Putamen (tissue), 1 donor: ENCODE measurements at regions not wholly inside any gene's neighbourhood (a gene's known extent, or its start where the extent isn't known, plus 50 kb on each side); places are given as distances from the start of the nearest gene placed in this dataset.
"Not testable (repeated sequence)": the region's sequence is repeated elsewhere in the genome, so short reads cannot be mapped to it uniquely, and the experiment has no call there.

Experiments used
- DNase-seq: peaks from one replicate; pipeline ENCODE4 v3.0.0-alpha.2; 2016; ENCODE audit warnings: low spot score

GRCh38 chr3:66633402-66634381 lies 132.9 kb upstream of the LRIG1 start:
- DNase-seq, result no peak

- DNase-seq, result no peak
Observed at GRCh38 chr3:66638717-66639116, 137.9 kb upstream of the LRIG1 start.

DNA sequence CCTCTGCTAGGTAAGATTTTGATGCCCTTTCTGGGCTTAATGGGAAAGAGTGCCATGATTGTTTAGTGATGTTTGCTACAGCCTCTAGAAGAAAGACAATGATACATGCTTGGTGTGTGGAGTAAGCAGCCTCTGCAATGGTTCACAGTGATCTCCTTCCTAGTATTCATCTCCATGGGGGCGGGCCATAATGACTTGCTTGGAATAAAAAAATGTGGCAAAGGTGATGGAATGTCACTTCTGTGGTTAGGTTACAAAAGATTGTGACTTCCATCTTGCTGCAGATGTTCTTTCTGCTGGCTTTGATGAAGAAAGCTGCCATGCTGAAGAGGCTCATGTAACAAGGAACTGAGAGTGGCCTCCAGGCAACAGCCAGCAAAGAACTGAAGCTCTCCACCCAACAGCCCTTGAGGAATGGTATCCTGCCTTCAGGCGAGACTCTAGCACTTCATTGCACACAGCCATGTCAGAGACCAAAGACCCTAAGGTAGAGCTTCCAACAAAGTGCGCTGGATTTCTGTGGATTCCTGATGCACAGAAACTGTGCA lies 139.1 kb upstream of the LRIG1 start:
- DNase-seq, result no peak

DNA sequence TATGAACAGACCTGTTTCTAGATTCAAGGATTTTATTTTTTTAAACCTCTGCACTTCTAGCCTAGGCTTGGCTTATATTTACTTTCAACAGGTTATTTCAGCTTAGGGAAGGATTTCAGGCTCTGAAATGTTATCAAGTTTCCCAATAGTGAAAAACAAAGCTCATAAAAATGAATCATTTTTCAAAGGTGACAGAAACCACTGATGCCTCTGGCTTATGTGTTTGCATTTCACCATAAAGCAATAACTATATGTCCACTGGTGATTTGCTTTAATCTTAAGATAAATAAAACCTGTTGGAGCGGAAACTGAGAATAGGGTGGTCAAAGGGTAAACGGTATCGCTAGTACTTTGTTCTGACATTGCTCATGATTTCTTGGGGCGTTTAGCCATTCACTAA lies 141.2 kb upstream of the LRIG1 start:
- no peak for DNase-seq

- DNase-seq, result no peak
Observed at GRCh38 chr3:66642484-66642883, 141.7 kb upstream of the LRIG1 start.

- DNase-seq, result no peak
Observed at GRCh38 chr3:66644549-66644948, 143.7 kb upstream of the LRIG1 start.

DNA sequence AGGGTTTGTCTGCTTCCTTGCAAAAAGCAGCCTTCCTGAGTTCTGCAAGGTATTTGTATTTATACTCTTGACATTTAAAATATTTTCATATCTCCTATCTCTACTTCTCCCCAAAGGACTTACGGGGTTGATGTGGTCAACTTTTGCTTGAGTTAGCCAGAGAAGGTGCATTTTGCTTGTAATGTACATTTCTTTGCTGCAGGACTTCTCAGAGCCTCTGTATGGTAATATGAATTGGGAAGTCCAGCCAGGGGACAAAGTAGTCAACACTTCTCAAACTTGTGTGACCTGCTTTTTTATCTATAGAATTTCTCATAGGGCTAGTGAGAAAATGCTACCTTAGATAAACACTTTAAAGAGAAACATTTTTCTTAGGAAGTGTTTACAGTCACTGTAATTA lies 148.2 kb upstream of the LRIG1 start:
- DNase-seq, result no peak

DNA sequence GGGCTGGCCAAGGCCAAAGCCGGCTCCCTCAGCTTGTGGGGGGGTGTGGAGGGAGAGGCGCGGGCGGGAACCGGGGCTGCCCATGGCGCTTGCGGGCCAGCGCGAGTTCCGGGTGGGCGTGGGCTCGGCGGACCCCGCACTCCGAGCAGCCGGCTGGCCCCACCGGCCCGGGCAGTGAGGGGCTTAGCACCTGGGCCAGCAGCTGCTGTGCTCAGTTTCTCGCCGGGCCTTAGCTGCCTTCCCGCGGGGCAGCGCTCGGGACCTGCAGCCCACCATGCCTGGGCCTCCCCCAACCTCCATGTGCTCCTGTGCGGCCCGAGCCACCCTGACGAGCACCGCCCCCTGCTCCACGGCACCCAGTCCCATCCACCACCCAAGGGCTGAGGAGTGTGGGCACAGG lies 150.7 kb upstream of the LRIG1 start:
- not testable (repeated sequence) for DNase-seq

- not testable (repeated sequence) for DNase-seq
Observed at GRCh38 chr3:66652100-66652499, 151.3 kb upstream of the LRIG1 start.

GRCh38 chr3:66655044-66655443 lies 154.2 kb upstream of the LRIG1 start:
- DNase-seq, result no peak

DNA sequence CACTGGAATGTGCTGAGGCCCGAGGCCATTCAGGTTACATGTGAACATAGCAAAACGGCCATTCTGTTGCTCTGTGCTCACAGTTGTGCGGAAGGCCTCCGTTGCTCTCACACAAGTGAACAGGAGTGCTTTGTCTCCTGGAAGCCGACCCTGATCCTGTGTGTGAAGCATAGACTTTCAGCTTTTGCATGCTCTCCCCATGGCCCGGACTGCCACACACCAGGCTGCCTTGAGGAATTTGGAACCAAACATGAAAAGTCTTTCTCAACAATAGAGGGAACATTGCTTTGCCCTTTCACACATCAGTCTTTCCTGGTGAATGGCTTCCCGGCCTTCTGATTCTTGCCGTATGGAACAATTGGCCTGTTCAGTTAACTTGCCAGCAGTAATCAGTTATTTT lies 154.8 kb upstream of the LRIG1 start:
- DNase-seq, result no peak

GRCh38 chr3:66656609-66657008 lies 155.8 kb upstream of the LRIG1 start:
- DNase-seq, result no peak

DNA sequence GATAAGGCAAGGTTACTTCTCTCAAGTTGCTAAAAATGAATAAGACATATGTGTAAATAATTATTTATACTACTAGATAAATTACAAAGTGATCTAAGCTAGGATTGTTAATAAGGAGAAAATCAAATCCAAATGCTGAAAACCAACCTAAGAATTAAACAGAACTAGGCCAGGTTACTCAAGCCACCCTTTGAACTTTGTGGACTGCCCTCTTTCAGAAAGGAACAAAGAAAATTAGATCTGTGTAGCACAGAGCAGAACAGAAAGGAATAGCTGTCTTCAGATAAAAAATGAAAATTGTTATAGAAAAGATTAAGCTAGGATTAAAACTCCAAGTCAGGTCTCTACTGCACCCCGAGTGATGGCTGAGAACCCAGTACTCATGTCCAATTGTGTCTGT lies 158.2 kb upstream of the LRIG1 start:
- no peak for DNase-seq

DNA sequence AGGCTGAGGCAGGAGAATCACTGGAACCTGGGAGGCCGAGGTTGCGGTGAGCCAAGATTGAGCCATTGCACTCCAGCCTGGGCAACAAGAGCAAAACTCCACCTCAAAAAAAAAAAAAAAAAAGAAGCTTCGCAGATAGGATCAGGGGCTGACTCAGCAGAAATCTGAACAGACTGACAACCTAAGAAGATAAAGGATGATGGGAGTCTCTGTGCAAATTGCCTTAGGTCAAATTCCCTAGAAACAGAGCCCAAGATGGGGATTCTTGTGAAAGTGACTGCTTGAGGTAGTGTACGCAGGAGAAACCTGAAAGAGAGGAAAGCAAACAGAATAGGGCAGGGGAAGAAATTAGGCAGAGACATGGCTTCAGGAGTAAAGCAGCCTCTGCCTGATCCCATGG lies 160.8 kb upstream of the LRIG1 start:
- no peak for DNase-seq

GRCh38 chr3:66662894-66663293 lies 162.1 kb upstream of the LRIG1 start:
- no peak for DNase-seq

- DNase-seq, result no peak
Observed at GRCh38 chr3:66665021-66665695, 164.3 kb upstream of the LRIG1 start.

- DNase-seq, result no peak
Observed at GRCh38 chr3:66666362-66666761, 165.5 kb upstream of the LRIG1 start.

DNA sequence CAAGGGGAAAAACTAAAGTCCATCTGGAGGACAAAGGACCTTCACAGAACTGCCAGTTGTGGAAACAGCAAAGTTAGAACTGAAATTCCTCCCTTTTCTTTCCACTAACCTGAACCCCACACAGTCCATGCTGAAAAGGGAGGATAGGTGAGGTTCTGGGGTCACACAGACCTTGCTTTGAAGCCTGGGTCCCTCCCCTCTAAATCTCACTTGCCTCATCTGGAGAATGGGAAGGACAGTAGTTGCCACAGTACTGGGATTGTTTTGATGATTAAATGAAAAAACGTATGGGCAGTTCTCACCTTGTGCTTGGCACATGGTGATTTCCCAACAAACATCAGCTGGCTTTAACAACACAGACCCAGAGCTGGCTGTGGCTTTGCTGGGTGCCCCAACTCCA lies 166.4 kb upstream of the LRIG1 start:
- DNase-seq, result no peak

GRCh38 chr3:66671291-66671690 lies 170.5 kb upstream of the LRIG1 start:
- no peak for DNase-seq

- no peak for DNase-seq
Observed at GRCh38 chr3:66672830-66673229, 172.0 kb upstream of the LRIG1 start.

- DNase-seq, result no peak
Observed at GRCh38 chr3:66673293-66673692, 172.5 kb upstream of the LRIG1 start.

GRCh38 chr3:66675366-66675765 lies 174.5 kb upstream of the LRIG1 start:
- DNase-seq, result no peak
